ENCODE measurements at regions not wholly inside any gene's neighbourhood (a gene's known extent, or its start where the extent isn't known, plus 50 kb on each side); places are given as distances from the start of the nearest gene placed in this dataset.

DNA sequence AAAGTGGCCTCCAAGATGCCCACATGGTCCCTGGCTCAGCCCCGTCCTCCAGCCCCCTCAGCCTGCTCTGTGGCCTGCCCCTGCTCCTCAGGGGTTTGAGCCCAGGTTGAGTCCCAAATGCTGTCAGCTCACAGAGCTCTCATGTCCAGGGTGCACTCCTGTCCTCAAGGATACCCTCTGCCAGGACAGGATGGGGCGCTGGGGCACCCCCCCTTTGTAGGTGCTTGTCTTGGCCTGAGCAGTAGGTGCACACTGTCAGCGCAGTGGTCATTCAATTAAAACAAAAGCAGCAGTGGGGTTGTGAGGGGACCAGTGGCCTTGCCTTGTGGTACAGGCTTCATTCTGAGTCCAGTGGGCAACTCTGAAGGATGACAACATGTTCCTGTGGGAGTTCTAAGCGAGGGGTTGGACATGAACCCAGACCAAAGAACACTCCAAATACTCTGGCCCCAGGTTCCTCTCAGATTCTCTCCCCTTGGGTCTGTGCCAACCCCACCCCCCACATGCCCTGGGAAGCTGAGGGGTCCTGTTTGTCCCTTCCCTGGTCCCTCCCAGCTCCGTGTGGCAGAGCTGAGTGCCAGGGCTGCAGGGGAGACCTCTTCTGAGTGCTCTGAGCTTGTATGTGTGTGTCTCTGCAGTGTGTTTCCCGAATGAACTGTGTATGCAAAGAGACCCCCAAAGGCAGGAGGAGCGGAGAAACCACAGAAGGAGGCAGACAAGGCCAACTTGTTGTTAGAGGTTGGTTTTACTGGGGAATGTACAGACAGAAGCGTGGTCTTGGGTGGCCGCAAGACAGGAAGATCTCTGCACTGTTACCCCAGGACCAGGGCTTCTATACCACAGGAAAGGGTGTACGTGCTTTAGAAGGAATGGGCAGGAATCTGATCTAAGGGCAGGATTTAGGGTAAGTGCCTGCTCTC lies 155.6 kb upstream of the HS6ST1 start:
- TF ChIP-seq, protein P1, sequence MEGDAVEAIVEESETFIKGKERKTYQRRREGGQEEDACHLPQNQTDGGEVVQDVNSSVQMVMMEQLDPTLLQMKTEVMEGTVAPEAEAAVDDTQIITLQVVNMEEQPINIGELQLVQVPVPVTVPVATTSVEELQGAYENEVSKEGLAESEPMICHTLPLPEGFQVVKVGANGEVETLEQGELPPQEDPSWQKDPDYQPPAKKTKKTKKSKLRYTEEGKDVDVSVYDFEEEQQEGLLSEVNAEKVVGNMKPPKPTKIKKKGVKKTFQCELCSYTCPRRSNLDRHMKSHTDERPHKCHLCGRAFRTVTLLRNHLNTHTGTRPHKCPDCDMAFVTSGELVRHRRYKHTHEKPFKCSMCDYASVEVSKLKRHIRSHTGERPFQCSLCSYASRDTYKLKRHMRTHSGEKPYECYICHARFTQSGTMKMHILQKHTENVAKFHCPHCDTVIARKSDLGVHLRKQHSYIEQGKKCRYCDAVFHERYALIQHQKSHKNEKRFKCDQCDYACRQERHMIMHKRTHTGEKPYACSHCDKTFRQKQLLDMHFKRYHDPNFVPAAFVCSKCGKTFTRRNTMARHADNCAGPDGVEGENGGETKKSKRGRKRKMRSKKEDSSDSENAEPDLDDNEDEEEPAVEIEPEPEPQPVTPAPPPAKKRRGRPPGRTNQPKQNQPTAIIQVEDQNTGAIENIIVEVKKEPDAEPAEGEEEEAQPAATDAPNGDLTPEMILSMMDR (IDR thresholded peaks at IDR 0.05): no peak
- TF ChIP-seq POLR2AphosphoS5 (IDR thresholded peaks at IDR 0.05; ENCODE audit: low read depth, low read length) (no peak), FOXJ3 (CRISPR knock-in tag; IDR thresholded peaks at IDR 0.05) (no peak), EP300 (IDR thresholded peaks at IDR 0.05; ENCODE audit: borderline replicate concordance in 1 of 2, low read depth in 1 of 2, low read length in 1 of 2) (no peak)
- TF ChIP-seq, protein P2, sequence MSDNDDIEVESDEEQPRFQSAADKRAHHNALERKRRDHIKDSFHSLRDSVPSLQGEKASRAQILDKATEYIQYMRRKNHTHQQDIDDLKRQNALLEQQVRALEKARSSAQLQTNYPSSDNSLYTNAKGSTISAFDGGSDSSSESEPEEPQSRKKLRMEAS (IDR thresholded peaks at IDR 0.05; ENCODE audit: low read depth): no peak

Data from SK-N-SH (cell line).